WTC11 (cell line): ENCODE measurements at regions not wholly inside any gene's neighbourhood (a gene's known extent, or its start where the extent isn't known, plus 50 kb on each side); places are given as distances from the start of the nearest gene placed in this dataset.

Experiments used
- ARID4B ChIP-seq: sonication (generic); formaldehyde crosslinking; IDR thresholded peaks from 2 replicates; pipeline ENCODE4 v1.8.0; 2023; ENCODE audit warnings: missing genetic modification reagents, mild to moderate bottlenecking, borderline replicate concordance
- ATF3 ChIP-seq: sonication (generic); formaldehyde crosslinking; conservative IDR thresholded peaks from 2 replicates; pipeline ENCODE4 v1.8.1; 2022; ENCODE audit warnings: mild to moderate bottlenecking, missing genetic modification reagents
- CBFB ChIP-seq: sonication (generic); formaldehyde crosslinking; IDR thresholded peaks from 2 replicates; pipeline ENCODE4 v1.8.1; 2022; ENCODE audit warnings: mild to moderate bottlenecking, low read depth, missing genetic modification reagents
- CREM ChIP-seq: sonication (generic); formaldehyde crosslinking; IDR thresholded peaks from 2 replicates; pipeline ENCODE4 v1.8.1; 2022; ENCODE audit warnings: mild to moderate bottlenecking, missing genetic modification reagents, moderate library complexity
- CTCF ChIP-seq: fragments of 200-600 bp; IDR thresholded peaks from 2 replicates; pipeline ENCODE4 v1.8.0; 2022; ENCODE audit warnings: antibody characterized with exemption
- ESRRA ChIP-seq: sonication (generic); formaldehyde crosslinking; IDR thresholded peaks from 2 replicates; pipeline ENCODE4 v1.8.1; 2022; ENCODE audit warnings: mild to moderate bottlenecking, missing genetic modification reagents, borderline replicate concordance
- GTF2I ChIP-seq: fragments of 250-450 bp; sonication (Bioruptor Pico); conservative IDR thresholded peaks from 2 replicates; pipeline ENCODE4 v1.4.0; 2021; ENCODE audit warnings: mild to moderate bottlenecking
- IRF2 ChIP-seq: sonication (generic); formaldehyde crosslinking; IDR thresholded peaks from 2 replicates; pipeline ENCODE4 v1.8.0; 2022; ENCODE audit warnings: low read depth, missing genetic modification reagents, borderline replicate concordance
- NFE2L1 ChIP-seq: sonication (generic); formaldehyde crosslinking; IDR thresholded peaks from 2 replicates; pipeline ENCODE4 v1.8.1; 2023; ENCODE audit warnings: missing genetic modification reagents
- USF2 ChIP-seq: sonication (generic); formaldehyde crosslinking; IDR thresholded peaks from 2 replicates; pipeline ENCODE4 v1.8.1; 2023; ENCODE audit warnings: mild to moderate bottlenecking, missing genetic modification reagents, moderate library complexity
- ZNF121 ChIP-seq: sonication (generic); formaldehyde crosslinking; IDR thresholded peaks from 2 replicates; pipeline ENCODE4 v1.8.0; 2023; ENCODE audit warnings: missing genetic modification reagents
- ZNF138 ChIP-seq: sonication (generic); formaldehyde crosslinking; conservative IDR thresholded peaks from 2 replicates; pipeline ENCODE4 v1.8.1; 2022; ENCODE audit warnings: mild to moderate bottlenecking, moderate library complexity, missing genetic modification reagents
- ZNF232 ChIP-seq: sonication (generic); formaldehyde crosslinking; IDR thresholded peaks from 2 replicates; pipeline ENCODE4 v1.8.0; 2022; ENCODE audit warnings: mild to moderate bottlenecking, missing genetic modification reagents

- TF ChIP-seq CTCF (no peak), IRF2 (CRISPR knock-in tag) (no peak), ARID4B (CRISPR knock-in tag) (no peak), CBFB (CRISPR knock-in tag) (no peak), ESRRA (CRISPR knock-in tag) (no peak), GTF2I (no peak), ZNF121 (CRISPR knock-in tag) (no peak), ZNF138 (CRISPR knock-in tag) (no peak), ZNF232 (CRISPR knock-in tag) (no peak), ATF3 (no peak), CREM (CRISPR knock-in tag) (no peak), USF2 (CRISPR knock-in tag) (no peak), NFE2L1 (no peak)
Observed at GRCh38 chr11:28834877-28835276, 726.7 kb downstream of the METTL15 start.
